DND-41 (cell line): ENCODE measurements at regions not wholly inside any gene's neighbourhood (a gene's known extent, or its start where the extent isn't known, plus 50 kb on each side); places are given as distances from the start of the nearest gene placed in this dataset.

ENCODE experiments used
- CTCF ChIP-seq: IDR thresholded peaks from 2 replicates; pipeline ENCODE4 v1.5.1; 2012; ENCODE audit warnings: borderline replicate concordance, low read length, moderate library complexity, mild to moderate bottlenecking; ENCODE audit not compliant: poor library complexity, severe bottlenecking; ENCODE audit errors: extremely low read depth
- EZH2 ChIP-seq: IDR thresholded peaks from 3 replicates; pipeline ENCODE4 v1.6.1; 2012; ENCODE audit warnings: borderline replicate concordance, low read depth, mild to moderate bottlenecking, moderate library complexity, low read length, inconsistent platforms; ENCODE audit not compliant: severe bottlenecking

DNA sequence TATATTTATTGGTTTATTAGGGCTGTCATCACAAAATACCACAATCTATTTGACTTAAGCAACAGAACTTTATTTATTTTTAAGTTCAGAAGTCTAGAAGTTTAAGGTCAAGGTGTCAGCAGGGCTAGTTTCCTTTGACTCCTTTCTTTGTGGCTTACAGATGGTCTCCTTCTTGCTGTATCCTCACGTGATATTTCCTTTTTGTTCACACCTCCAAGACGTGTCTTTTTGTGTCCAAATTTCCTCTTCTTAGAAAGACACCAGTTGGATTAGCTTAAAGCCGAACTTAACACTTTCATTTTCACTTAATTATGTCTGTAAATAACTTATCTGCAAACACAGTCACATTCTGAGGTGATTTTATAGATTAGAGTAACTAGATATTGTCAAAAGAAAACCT is 631.4 kb upstream of the POT1 start:
- TF ChIP-seq CTCF (no peak), EZH2 (no peak)
